HL-60 (cell line): ENCODE measurements at regions not wholly inside any gene's neighbourhood (a gene's known extent, or its start where the extent isn't known, plus 50 kb on each side); places are given as distances from the start of the nearest gene placed in this dataset.

ENCODE experiments used
- DNase-seq, 2 experiments: peaks; one replicate each; pipeline ENCODE4 v3.0.0-alpha.2; 2010 to 2020; ENCODE audit warnings: low read depth in 1 of 2, low spot score in 1 of 2
- H3K27ac ChIP-seq: fragments of 250-450 bp; sonication (Bioruptor Pico); replicated peaks from 2 replicates; pipeline ENCODE4 v1.5.1; 2020; ENCODE audit warnings: mild to moderate bottlenecking, moderate library complexity
- H3K27me3 ChIP-seq: fragments of 250-450 bp; sonication (Bioruptor Pico); 2 replicates; pipeline ENCODE4 v1.5.1; 2021; ENCODE audit warnings: mild to moderate bottlenecking, moderate library complexity; ENCODE audit not compliant: insufficient read depth, poor library complexity, severe bottlenecking
- H3K4me3 ChIP-seq: replicated peaks from 2 replicates; pipeline ENCODE4 v1.5.1; 2011; ENCODE audit warnings: mild to moderate bottlenecking, control low read depth, low read length; ENCODE audit not compliant: insufficient read depth
- GABPA ChIP-seq: IDR thresholded peaks from 2 replicates; pipeline ENCODE4 v1.6.1; 2012; ENCODE audit warnings: low read depth
- POLR2AphosphoS5 ChIP-seq: IDR thresholded peaks from 2 replicates; pipeline ENCODE4 v1.6.1; 2012; ENCODE audit warnings: low read depth
- SPI1 ChIP-seq: IDR thresholded peaks from 2 replicates; pipeline ENCODE4 v1.6.1; 2012; ENCODE audit warnings: low read depth, mild to moderate bottlenecking, borderline replicate concordance
- TF ChIP-seq, protein P1 (sequence below): IDR thresholded peaks from 2 replicates; pipeline ENCODE4 v1.6.1; 2012; ENCODE audit warnings: low read depth; ENCODE audit not compliant: insufficient replicate concordance
- TF ChIP-seq, protein P2 (sequence below): IDR thresholded peaks from one replicate; pipeline ENCODE4 v1.5.1; 2011; ENCODE audit warnings: low read length, control low read depth, inconsistent platforms; ENCODE audit not compliant: insufficient read depth

DNA sequence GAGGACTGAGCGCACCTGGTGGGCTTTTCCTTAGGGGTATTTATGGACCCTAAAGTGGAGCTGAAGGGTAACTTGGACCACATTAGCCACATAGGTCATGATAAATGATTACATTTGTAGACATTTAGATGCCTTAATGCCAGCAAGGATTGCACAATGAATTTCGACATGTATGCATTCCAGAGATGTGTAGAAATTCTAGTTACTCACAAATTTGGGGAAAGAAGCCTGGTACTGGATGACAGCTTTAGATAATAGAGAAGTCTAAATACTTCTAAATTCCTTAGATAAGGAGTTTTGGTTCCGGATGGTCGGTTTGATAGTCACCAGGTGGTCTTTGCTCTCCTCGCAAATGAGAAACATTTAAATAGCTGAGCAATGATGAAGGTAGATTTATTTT, 609.5 kb upstream of the PRKX start:
- no peak overlapping the region for H3K4me3 ChIP-seq
- H3K27ac ChIP-seq = no peak overlapping the region
- no peaks in the 10 kb centered on the region for H3K27me3 ChIP-seq
- TF ChIP-seq POLR2AphosphoS5 (no peak), GABPA (no peak), SPI1 (no peak)
- TF ChIP-seq, protein P1, sequence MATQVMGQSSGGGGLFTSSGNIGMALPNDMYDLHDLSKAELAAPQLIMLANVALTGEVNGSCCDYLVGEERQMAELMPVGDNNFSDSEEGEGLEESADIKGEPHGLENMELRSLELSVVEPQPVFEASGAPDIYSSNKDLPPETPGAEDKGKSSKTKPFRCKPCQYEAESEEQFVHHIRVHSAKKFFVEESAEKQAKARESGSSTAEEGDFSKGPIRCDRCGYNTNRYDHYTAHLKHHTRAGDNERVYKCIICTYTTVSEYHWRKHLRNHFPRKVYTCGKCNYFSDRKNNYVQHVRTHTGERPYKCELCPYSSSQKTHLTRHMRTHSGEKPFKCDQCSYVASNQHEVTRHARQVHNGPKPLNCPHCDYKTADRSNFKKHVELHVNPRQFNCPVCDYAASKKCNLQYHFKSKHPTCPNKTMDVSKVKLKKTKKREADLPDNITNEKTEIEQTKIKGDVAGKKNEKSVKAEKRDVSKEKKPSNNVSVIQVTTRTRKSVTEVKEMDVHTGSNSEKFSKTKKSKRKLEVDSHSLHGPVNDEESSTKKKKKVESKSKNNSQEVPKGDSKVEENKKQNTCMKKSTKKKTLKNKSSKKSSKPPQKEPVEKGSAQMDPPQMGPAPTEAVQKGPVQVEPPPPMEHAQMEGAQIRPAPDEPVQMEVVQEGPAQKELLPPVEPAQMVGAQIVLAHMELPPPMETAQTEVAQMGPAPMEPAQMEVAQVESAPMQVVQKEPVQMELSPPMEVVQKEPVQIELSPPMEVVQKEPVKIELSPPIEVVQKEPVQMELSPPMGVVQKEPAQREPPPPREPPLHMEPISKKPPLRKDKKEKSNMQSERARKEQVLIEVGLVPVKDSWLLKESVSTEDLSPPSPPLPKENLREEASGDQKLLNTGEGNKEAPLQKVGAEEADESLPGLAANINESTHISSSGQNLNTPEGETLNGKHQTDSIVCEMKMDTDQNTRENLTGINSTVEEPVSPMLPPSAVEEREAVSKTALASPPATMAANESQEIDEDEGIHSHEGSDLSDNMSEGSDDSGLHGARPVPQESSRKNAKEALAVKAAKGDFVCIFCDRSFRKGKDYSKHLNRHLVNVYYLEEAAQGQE = no peak
- TF ChIP-seq, protein P2, sequence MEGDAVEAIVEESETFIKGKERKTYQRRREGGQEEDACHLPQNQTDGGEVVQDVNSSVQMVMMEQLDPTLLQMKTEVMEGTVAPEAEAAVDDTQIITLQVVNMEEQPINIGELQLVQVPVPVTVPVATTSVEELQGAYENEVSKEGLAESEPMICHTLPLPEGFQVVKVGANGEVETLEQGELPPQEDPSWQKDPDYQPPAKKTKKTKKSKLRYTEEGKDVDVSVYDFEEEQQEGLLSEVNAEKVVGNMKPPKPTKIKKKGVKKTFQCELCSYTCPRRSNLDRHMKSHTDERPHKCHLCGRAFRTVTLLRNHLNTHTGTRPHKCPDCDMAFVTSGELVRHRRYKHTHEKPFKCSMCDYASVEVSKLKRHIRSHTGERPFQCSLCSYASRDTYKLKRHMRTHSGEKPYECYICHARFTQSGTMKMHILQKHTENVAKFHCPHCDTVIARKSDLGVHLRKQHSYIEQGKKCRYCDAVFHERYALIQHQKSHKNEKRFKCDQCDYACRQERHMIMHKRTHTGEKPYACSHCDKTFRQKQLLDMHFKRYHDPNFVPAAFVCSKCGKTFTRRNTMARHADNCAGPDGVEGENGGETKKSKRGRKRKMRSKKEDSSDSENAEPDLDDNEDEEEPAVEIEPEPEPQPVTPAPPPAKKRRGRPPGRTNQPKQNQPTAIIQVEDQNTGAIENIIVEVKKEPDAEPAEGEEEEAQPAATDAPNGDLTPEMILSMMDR = no peak
- DNase-seq = no peak

DNA sequence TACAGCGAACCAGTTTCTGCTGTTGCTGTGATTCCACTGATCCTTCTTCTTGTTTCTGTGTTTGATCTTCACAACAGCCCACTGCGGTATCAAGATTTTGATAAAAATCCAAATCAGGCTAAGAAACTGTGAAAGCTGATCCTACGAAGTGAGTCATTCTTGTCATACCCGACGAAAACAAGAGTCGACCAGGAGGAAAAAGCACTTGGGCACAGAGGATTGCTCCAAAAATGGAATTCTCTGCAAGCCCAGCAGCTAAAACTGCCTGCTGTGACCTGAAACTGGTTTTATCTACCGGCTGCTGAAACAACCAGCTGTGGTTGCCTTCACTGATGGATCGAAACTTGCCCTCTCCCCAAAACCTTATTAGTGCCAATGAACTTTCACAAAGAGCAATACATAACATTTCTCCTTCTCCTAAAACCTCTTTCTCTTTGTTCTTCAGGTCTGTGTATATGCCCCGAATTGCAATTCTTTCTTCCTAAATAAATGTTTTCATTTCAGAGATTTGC, 607.0 kb upstream of the PRKX start:
- DNase-seq = no peak
- no peak overlapping the region for H3K27ac ChIP-seq

DNA sequence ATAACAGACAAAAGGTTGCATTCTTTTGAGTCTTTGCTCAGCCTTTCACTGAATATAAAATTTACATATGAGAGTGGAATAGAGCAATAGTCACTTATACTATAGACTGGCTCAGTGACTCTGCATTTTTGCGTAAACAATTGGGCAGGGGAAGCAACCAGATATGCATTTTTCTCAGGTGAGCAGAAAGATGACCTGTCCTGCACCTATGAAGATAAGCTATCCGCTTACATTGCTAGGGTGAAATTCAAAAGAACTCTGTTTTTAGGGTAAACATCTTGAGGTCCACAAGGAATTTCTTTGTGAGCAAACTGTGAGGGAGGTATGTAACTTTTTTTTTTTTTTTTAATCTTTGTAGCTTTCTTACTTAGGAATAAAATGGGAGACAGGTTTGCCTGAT, 602.4 kb upstream of the PRKX start:
- Histone ChIP-seq H3K4me3 (no peak overlapping the region), H3K27ac (no peak overlapping the region), H3K27me3 (no peaks in the 10 kb centered on the region)
- TF ChIP-seq POLR2AphosphoS5 (no peak), GABPA (no peak), SPI1 (no peak)
- TF ChIP-seq, protein P1 = no peak
- TF ChIP-seq, protein P2 = no peak
- no peak for DNase-seq

More for the DNA sequence above, 607.0 kb upstream of the PRKX start:
- no peak overlapping the region for H3K4me3 ChIP-seq
- TF ChIP-seq SPI1 = no peak
- no peak for TF ChIP-seq GABPA
- H3K27me3 ChIP-seq = no peaks in the 10 kb centered on the region

DNA sequence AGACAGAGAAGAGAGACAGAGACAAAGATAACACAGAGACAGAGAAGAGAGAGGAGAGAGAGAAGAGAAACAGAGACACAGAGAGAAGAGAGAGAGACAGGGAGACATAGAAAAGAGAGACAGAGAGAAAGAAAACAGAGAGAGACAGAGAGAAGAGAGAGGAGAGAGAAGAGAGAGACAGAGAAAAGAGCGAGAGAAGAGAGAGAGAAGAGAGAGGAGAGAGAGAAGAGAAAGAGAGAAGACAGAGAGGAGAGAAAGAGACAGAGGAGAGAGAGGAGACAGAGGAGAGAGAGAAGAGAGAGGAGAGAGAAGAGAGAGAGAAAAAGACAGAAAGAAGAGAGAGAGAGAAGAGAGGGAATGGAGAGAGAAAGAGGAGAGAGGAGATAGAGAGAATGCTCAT, 601.1 kb upstream of the PRKX start:
- Histone ChIP-seq H3K27me3 (no peaks in the 10 kb centered on the region), H3K4me3 (no peak overlapping the region), H3K27ac (no peak overlapping the region)
- TF ChIP-seq GABPA = no peak
- TF ChIP-seq SPI1 = no peak
- TF ChIP-seq POLR2AphosphoS5 = no peak
- TF ChIP-seq, protein P1 = no peak
- TF ChIP-seq, protein P2 = no peak
- DNase-seq = no peak
